CD4-positive, alpha-beta T cell treated with Interleukin-6 for 4 hours (primary cell): ENCODE measurements at regions not wholly inside any gene's neighbourhood (a gene's known extent, or its start where the extent isn't known, plus 50 kb on each side); places are given as distances from the start of the nearest gene placed in this dataset.

Experiments used
- DNase-seq: peaks from one replicate; pipeline ENCODE4 v3.0.0-alpha.2; 2020; ENCODE audit warnings: mixed read lengths

DNA sequence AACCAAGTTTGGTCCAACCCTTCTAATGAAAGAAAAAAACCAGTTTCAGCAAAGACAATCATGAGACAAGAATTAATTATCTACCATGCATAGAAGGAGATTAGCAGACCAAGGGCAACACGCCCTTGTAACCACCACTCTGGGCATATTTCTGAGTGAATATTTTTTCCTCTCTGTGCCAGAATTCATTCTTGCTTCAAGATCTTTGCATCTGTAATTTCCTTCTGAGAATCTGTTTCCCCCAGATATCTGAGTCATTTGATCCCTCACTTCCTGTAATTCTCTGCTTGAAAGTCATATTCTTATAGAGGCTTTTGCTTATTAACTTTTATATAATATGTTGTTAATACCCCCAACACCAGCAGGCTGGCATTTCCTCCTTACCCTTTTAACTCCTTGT lies 243.7 kb downstream of the SLC16A7 start:
- DNase-seq = no peak

GRCh38 chr12:59843260-59843843 lies 247.5 kb downstream of the SLC16A7 start:
- DNase-seq = no peak

DNA sequence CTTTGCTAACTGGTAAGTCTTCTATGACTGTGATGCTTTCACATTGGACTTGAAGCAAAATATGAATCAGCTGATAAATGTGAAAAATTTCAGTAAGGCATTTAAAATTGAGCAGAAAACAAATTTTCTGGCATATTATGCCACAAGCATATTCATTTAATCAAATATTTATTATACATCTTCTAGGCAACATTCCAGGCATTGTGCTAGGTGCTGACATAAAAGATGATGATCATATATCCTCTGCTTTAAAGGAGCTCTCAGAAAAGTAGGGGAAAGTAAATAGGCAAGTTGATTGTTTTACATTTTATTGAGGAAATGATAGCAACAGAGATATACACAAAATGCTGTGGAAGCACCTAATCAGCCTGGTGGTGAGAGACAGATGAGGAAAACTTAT lies 248.9 kb downstream of the SLC16A7 start:
- DNase-seq = no peak

DNA sequence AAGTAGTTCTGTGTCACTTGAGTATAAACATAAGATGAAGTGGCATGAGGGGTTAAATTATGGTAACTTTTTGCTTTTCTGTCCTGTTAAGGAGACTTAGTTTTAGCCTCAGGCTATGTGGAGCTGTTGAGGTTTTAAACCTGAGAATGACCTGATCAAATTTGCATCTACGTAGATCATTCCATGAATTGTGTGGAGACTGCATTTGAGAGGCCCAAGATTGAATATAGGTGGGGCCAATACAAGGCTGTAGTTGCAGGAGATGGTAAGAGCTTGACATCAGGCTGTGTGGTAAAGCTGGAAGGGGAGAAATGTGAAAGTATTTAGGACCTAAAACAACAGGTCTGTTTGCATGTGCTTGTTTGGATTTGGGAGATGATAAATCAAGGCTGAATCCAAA lies 249.5 kb downstream of the SLC16A7 start:
- DNase-seq = no peak

DNA sequence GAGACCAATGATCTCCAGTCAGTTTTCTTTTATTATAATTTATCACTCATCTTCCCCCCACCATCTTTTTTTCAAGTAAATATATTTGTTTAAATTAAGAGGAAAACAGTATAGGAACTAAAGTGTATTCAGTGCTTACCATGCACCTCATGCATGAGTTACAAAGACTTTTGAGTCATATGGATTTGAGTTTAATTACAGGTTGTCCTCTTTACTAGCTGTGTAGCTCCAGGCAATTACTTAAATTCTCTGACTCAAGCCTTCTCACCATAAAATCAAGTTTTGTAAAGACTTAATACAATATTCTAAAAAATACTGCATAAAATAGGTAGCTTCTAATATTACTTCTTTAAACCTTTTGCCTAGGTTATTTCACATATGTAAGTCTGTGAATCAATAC lies 251.3 kb downstream of the SLC16A7 start:
- DNase-seq = no peak

DNA sequence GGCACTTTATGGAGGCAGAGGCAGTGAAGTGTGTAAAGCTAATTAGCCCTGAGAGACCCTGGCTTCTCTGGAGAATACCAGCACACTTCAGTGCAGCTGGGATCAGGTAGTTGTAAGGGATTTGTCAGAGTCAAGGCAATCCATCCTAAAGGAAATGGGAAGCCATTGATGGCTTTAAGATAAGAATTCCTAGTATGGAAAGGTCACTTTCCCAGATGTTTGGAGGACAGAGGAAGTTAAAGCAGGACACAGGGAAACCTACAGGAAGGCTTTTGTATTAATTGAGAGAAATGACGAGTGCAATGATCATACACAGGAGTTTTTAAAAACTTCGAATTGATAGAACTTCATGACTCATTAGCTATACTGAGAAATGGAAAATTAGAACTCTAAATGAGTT lies 254.4 kb downstream of the SLC16A7 start:
- DNase-seq = no peak

GRCh38 chr12:59858508-59859170 lies 262.8 kb downstream of the SLC16A7 start:
- no peak for DNase-seq

DNA sequence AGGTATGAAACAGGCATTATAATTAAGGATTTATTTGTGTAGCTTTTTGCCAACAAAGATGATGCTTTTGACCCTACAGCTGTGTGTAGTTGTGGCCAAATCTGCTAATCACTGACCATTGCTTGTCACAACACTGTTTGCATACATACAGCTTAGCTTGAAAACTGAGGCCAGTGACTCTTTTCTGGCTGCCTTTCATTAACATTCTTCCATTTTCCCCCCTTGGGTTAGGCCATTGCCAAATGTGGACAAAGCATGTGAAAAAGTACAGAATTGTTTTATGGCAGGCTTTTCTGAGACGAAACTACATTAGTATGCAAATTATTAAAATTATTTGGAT lies 263.3 kb downstream of the SLC16A7 start:
- no peak for DNase-seq

GRCh38 chr12:59861635-59862034 lies 265.8 kb downstream of the SLC16A7 start:
- no peak for DNase-seq

DNA sequence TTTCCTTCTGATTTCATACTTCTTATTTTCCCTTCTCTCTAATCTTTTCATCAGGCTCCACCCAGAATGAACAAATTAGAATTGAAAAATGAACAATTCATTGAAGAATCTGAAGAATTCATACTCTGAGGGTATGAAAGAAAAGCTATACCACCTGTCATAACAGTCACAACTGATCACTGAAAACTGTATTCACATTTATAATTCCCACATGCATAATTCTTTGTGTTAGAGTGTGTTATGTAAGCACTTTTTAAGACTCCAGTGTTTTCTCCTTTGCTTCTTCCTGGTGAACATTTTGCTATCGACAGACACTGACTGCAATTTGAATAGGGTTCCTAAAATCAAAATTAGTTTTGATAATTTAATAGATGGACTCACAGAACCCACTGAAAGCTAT lies 271.2 kb downstream of the SLC16A7 start:
- no peak for DNase-seq

GRCh38 chr12:59867689-59868088 lies 271.9 kb downstream of the SLC16A7 start:
- no peak for DNase-seq

- DNase-seq = no peak
Measured at GRCh38 chr12:59871779-59872178, 275.9 kb downstream of the SLC16A7 start.

DNA sequence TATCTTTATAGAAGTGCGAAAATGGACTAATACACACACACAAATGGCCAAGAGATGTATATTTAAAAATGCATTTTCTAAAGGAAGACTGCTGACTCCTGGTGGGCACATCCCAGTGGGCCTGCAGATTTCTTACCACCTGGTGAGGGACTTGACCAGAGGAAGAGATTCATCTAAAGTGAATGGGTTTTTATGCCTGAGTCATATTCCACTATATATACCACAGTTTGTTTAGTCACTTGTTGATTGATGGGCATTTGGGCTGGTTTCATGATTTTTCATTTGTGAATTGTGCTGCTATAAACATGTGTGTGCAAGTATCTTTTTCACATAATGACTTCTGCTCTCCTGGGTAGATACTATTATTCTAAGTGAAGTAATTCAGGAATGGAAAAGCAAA lies 277.3 kb downstream of the SLC16A7 start:
- no peak for DNase-seq

GRCh38 chr12:59874781-59875180 lies 279.0 kb downstream of the SLC16A7 start:
- no peak for DNase-seq

DNA sequence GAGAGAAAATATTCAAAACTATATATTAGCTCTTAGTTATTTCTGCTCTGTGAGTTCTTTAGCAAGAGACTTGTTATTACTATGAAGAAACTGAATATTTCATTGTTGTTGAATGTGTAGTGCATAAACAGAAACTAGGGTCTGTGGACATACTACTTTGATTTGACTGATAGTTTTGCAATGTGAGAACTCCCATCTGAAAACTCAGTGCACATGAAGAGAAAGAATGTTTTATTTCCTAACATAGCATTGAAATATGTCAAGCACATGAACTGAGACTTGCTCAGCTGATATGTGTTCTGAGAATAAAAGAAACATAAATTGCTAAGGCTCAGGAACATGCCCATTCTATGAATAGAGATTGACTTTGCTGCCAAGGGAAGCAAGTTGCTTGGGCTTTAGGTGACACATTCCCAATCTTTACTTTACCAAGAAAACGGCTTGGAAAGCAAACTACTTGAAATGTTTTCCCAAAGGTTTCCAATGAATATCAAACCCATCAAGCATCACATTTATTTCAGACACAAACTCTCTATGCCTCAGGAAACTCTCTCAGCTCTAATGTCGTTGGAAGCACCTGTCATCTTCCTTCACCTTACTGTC lies 290.4 kb downstream of the SLC16A7 start:
- no peak for DNase-seq

- DNase-seq = no peak
Measured at GRCh38 chr12:59887178-59887577, 291.3 kb downstream of the SLC16A7 start.

DNA sequence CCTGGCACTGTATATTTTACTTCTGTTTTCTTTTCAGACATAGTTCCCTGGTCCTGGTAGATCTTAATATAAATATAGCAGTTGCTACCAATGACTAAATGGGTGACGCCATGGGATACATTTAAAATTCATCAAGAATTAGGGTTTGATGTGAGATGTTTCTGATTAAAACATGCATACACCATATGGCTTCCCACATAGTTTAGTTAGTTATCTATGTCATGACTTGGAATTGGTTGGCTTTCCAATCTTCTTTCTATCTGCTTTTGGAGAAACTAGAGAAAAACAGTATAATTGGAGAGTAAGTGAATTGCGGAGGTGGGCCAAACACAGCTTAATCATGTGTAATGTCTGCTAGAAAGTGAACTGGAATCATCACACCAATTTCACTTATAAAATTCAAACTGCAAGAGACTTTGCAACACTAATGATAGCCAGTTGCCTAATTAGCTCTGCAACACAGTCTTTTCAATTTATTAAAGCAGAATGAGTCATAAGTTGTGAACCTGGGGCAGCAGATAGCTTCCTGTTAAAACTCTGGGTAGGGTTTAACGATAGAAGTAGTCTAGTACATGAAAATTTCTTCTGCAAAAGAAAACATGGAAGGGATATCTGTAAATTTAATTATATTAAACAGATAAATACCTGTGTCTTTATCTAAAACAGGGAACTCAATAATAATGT lies 295.2 kb downstream of the SLC16A7 start:
- no peak for DNase-seq

GRCh38 chr12:59895166-59895775 lies 299.4 kb downstream of the SLC16A7 start:
- no peak for DNase-seq

DNA sequence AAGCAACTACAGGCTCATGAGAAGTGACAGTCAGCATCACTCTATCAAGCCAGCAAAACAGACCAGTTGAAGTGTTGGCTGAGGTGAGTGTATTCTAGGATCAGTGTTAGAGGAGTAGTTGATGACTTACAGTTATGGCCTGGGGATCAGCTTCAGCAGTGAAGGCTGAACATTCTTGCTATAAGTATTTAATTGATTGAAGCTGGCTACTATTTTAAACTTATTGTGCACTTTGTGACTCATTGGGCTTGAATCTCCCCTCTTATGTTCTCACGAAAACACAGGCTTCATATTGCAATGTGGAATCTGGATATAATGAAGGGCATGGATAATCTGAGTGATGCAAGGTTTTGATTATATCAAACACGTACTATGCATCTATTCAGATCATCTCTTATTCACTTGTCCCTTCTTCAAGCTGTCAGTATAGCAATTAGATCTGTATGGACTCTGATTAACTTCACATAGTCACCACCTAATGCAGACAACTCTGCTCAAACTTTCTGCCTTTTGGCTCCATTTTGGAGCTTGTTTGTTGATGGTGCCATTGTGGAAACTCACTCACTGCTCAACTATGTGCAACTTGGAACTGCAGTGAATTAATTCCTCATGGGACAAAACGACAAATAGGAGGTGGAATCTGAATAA lies 309.2 kb downstream of the SLC16A7 start:
- DNase-seq = no peak

DNA sequence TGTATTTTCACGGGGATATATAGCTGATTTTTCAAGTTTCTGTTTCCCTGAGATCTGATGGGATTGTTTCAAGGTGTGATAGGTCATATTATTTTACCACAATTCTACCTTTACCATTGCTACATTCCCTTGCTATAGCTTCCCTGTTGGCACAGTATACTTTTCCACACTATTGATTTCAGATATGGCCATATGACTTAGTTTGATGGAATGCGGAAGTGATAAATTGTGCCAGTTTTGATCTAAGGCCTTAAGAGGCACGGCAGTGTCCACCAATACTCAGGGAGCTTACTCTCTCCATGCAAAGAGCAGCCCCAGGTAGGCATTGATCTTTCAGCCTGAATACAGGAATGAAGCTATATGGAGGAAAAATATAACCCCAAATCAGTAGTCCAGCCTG lies 315.7 kb downstream of the SLC16A7 start:
- DNase-seq = no peak

GRCh38 chr12:59916988-59917387 lies 321.2 kb downstream of the SLC16A7 start:
- no peak for DNase-seq

- DNase-seq = no peak
Measured at GRCh38 chr12:59927032-59927431, 331.2 kb downstream of the SLC16A7 start.

DNA sequence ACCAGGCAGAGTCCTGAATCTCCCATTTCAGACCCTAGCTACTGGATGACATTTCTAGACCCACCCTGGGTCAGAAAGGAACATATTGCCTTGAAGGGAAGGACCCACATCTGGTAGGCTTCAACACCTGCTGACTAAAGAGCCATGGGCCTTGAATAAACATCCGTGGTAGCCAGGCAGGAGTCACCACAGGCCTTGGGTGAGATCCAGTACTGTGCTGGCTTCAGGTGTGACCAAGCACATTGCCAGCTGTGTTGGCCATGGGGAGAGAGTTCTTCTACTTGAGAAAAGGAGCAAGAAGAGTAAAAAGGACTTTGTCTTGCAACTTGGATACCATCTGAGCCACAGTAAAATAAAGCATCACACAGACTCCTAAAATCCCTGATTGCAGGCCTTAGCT lies 332.6 kb downstream of the SLC16A7 start:
- no peak for DNase-seq
